ENCODE measurements at regions not wholly inside any gene's neighbourhood (a gene's known extent, or its start where the extent isn't known, plus 50 kb on each side); places are given as distances from the start of the nearest gene placed in this dataset.

DNA sequence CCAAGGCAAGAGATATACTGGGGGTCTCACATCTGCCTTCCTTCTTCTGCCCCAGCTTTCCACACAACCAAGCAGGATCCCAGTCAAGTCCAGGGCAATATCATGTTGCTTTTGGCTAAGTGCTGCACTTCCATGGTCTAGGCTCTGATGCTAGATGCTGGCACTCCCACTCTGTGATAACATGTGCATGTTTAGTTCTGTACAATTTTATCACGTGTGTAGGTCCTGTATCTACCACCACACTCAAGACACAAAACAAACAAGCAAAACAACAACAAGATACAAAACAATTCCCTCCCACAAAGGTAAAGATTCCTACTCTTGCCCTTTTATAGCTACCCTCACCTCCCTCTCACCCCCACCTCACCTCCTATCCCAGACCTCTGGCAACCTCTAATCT is 105.6 kb upstream of the HABP2 start:
- DNase-seq: no peak
- no peak for TF ChIP-seq POLR2A (IDR thresholded peaks at IDR 0.05)
- TF ChIP-seq, protein P1, sequence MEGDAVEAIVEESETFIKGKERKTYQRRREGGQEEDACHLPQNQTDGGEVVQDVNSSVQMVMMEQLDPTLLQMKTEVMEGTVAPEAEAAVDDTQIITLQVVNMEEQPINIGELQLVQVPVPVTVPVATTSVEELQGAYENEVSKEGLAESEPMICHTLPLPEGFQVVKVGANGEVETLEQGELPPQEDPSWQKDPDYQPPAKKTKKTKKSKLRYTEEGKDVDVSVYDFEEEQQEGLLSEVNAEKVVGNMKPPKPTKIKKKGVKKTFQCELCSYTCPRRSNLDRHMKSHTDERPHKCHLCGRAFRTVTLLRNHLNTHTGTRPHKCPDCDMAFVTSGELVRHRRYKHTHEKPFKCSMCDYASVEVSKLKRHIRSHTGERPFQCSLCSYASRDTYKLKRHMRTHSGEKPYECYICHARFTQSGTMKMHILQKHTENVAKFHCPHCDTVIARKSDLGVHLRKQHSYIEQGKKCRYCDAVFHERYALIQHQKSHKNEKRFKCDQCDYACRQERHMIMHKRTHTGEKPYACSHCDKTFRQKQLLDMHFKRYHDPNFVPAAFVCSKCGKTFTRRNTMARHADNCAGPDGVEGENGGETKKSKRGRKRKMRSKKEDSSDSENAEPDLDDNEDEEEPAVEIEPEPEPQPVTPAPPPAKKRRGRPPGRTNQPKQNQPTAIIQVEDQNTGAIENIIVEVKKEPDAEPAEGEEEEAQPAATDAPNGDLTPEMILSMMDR (IDR thresholded peaks at IDR 0.05): no peak
- TF ChIP-seq POLR2AphosphoS5 (IDR thresholded peaks at IDR 0.05): no peak
- TF ChIP-seq EP300 (IDR thresholded peaks at IDR 0.05; ENCODE audit: low read depth): no peak
- no peak overlapping the region for H3K27ac ChIP-seq
- no peak overlapping the region for H3K4me3 ChIP-seq
- 71 to 76% methylated on average over 1 of the region's 1 CpG for WGBS, 2 donors (ENCODE audit: low coverage in 1 of 2)
- H3K4me1 ChIP-seq: peaks cover 0 to 5% (median 0%) of the 10 kb centered on the region in 4 donors
- H3K9me3 ChIP-seq: no peaks in the 10 kb centered on the region
- H3K36me3 ChIP-seq: no peaks in the 10 kb centered on the region
- in situ Hi-C loops (cut with MboI; ENCODE audit: low pct_ligation_motif_present in 1 of 4, low pct_unique_long_range_greater_than_20kb in 1 of 4, low sequenced_read_pairs in 3 of 4) (no loop called here), intact Hi-C loops (cut with DNase I; ENCODE audit: low total_unique reads) (no loop called here)
- no peaks in the 10 kb centered on the region for H3K27me3 ChIP-seq

DNA sequence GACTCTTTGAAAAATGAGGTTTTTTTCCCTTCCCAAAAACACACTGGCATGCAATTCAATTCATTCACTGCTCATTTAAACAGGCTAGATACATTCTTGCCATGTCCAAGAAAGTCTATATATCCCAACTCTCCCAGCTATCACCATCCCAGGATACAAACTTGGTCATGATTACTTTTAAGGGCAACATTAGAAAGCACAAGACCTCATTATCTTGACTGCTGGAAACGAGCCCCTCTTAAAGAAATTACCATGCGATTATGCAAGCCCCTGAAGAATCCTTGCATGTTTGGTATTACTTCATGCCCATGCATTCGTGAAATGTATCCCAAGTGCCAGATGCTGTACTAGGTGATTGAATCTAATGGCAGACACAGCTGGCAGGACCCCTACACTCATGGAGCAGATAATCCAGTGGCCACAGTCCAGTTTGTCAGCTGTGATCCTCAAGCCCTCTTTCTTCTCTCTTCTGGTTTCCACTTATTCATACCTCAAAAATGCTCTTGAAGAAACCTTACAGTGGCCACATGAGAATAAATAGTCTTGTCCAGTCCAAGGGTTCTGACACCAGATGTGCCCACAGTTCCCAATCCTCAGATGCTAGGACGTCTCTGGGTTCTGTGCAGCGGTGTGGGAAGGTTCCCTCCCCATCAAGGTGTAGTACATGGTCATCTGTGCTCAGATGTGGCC is 103.7 kb upstream of the HABP2 start:
- DNase-seq: no peak
- intact Hi-C loops (cut with DNase I; ENCODE audit: low total_unique reads) (no loop called here), in situ Hi-C loops (cut with MboI; ENCODE audit: low pct_ligation_motif_present in 1 of 4, low pct_unique_long_range_greater_than_20kb in 1 of 4, low sequenced_read_pairs in 3 of 4) (no loop called here)
- WGBS, 2 donors (ENCODE audit: low coverage in 1 of 2): 59% methylated on average over 5 of the region's 5 CpGs; no CpG with 5 or more reads in 1 of the 2 donors
- H3K4me1 ChIP-seq: peaks cover 0 to 5% (median under 1%) of the 10 kb centered on the region in 4 donors
- H3K27me3 ChIP-seq: no peaks in the 10 kb centered on the region
- no peaks in the 10 kb centered on the region for H3K9me3 ChIP-seq
- H3K36me3 ChIP-seq: no peaks in the 10 kb centered on the region
- H3K4me3 ChIP-seq: no peak overlapping the region
- H3K27ac ChIP-seq: no peak overlapping the region
- TF ChIP-seq POLR2A (IDR thresholded peaks at IDR 0.05) (no peak), POLR2AphosphoS5 (IDR thresholded peaks at IDR 0.05) (no peak), EP300 (IDR thresholded peaks at IDR 0.05; ENCODE audit: low read depth) (no peak)
- TF ChIP-seq, protein P1 (IDR thresholded peaks at IDR 0.05): no peak

DNA sequence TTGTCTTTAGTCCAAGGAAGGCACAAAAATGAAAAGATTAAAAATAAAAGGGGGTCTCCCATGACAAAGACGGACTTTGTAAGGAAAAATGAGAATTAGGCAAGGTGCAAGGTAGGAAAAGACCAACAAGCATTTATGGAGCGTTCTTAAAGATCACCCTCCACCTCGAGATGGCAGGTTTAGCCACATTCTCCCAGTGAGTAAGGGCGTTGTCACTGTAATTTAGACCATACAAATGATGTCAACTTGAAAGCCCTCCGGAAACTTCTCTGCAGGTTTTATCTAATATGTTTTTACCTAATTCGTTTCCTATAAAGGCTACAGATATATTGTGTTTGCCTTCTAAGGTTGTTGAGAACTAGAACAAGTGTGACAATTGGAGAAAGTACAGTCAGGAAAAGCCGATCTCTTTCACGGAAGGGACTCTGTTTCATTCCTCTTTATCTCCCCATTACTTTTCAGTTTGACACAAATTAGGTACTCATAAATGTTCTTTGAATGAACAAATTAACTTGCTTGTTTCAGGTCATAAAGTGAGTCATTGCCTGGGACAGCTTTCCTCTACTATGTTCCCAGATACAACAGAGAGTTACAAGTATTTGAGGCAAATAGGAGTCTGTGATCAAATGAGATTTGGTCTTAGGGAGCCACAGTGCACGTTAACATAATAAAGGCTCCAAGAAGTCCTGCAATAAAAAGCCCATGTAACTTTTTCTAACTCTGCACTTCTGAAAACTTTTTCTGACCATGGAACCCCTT is 102.6 kb upstream of the HABP2 start:
- Histone ChIP-seq H3K27ac (no peak overlapping the region), H3K27me3 (no peaks in the 10 kb centered on the region), H3K4me3 (no peak overlapping the region), H3K4me1 (peaks cover 0 to 10% (median 6%) of the 10 kb centered on the region in 4 donors), H3K9me3 (no peaks in the 10 kb centered on the region), H3K36me3 (no peaks in the 10 kb centered on the region)
- 47 to 48% methylated on average over 8 to 9 of the region's 9 CpGs for WGBS, 2 donors (ENCODE audit: low coverage in 1 of 2)
- intact Hi-C loops (cut with DNase I; ENCODE audit: low total_unique reads) (no loop called here), in situ Hi-C loops (cut with MboI; ENCODE audit: low pct_ligation_motif_present in 1 of 4, low pct_unique_long_range_greater_than_20kb in 1 of 4, low sequenced_read_pairs in 3 of 4) (no loop called here)
- TF ChIP-seq POLR2A (IDR thresholded peaks at IDR 0.05): no peak
- TF ChIP-seq POLR2AphosphoS5 (IDR thresholded peaks at IDR 0.05): no peak
- no peak for TF ChIP-seq EP300 (IDR thresholded peaks at IDR 0.05; ENCODE audit: low read depth)
- TF ChIP-seq, protein P1 (IDR thresholded peaks at IDR 0.05): no peak
- DNase-seq: no peak

DNA sequence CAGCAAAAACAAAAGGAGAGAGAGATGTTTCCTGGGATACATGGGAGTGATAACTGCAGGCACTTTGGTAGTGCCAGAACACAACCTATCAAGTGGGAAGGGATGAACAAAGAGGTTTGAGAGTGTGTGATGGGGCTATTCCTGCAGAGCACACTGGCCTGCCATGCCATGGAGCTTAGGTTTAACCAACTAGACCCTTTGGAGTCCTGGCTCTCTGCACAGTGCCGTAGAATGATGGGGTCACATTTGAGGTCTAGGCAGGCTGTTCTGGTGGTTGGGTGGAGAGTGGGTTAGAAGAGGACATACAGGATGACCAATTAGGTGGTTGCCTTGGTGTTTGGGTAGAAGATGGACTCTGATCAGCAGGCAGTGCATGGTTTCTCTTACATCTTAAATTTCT is 101.9 kb upstream of the HABP2 start:
- Histone ChIP-seq H3K9me3 (no peaks in the 10 kb centered on the region), H3K27me3 (no peaks in the 10 kb centered on the region), H3K36me3 (no peaks in the 10 kb centered on the region), H3K4me1 (peaks cover 0 to 10% (median 6%) of the 10 kb centered on the region in 4 donors), H3K4me3 (no peak overlapping the region), H3K27ac (no peak overlapping the region)
- DNase-seq: no peak
- TF ChIP-seq EP300 (IDR thresholded peaks at IDR 0.05; ENCODE audit: low read depth) (no peak), POLR2AphosphoS5 (IDR thresholded peaks at IDR 0.05) (no peak), POLR2A (IDR thresholded peaks at IDR 0.05) (no peak)
- TF ChIP-seq, protein P1 (IDR thresholded peaks at IDR 0.05): no peak
- 60 to 95% methylated on average over 1 of the region's 1 CpG for WGBS, 2 donors (ENCODE audit: low coverage in 1 of 2)
- in situ Hi-C loops (cut with MboI; ENCODE audit: low pct_ligation_motif_present in 1 of 4, low pct_unique_long_range_greater_than_20kb in 1 of 4, low sequenced_read_pairs in 3 of 4): no loop called here
- intact Hi-C loops (cut with DNase I; ENCODE audit: low total_unique reads): no loop called here
